C4-2B (cell line): ENCODE measurements at regions not wholly inside any gene's neighbourhood (a gene's known extent, or its start where the extent isn't known, plus 50 kb on each side); places are given as distances from the start of the nearest gene placed in this dataset.
"Not testable (repeated sequence)": the region's sequence is repeated elsewhere in the genome, so short reads cannot be mapped to it uniquely, and the experiment has no call there.

Experiments
- ZFX ChIP-seq: fragments of 450-650 bp; IDR thresholded peaks from 2 replicates; pipeline ENCODE4 v1.6.1; 2017
- TF ChIP-seq, protein P1 (sequence below): fragments of 450-650 bp; conservative IDR thresholded peaks from 2 replicates; pipeline ENCODE4 v1.5.1; 2017; ENCODE audit warnings: mild to moderate bottlenecking

DNA sequence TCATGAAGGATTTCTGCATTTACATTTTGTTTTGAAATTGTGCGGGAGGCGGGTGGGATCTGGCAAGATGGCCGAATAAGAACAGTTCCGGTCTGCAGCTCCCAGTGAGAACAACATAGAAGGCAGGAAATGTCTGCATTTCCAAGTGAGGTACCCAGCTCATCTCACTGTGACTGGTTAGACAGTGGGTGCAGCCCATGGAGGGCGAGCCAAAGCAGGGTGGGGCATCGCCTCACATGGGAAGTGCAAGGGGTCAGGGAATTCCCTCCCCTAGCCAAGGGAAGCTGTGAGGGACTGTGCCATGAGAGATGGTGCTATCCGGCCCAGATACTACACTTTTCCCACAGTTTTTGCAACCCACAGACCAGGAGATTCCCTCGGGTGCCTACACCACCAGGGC lies 215.0 kb upstream of the USP24 start:
- TF ChIP-seq, protein P1, sequence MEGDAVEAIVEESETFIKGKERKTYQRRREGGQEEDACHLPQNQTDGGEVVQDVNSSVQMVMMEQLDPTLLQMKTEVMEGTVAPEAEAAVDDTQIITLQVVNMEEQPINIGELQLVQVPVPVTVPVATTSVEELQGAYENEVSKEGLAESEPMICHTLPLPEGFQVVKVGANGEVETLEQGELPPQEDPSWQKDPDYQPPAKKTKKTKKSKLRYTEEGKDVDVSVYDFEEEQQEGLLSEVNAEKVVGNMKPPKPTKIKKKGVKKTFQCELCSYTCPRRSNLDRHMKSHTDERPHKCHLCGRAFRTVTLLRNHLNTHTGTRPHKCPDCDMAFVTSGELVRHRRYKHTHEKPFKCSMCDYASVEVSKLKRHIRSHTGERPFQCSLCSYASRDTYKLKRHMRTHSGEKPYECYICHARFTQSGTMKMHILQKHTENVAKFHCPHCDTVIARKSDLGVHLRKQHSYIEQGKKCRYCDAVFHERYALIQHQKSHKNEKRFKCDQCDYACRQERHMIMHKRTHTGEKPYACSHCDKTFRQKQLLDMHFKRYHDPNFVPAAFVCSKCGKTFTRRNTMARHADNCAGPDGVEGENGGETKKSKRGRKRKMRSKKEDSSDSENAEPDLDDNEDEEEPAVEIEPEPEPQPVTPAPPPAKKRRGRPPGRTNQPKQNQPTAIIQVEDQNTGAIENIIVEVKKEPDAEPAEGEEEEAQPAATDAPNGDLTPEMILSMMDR: not testable (repeated sequence)
- TF ChIP-seq ZFX: not testable (repeated sequence)
